Mucosa of descending colon (tissue), 3 donors: ENCODE measurements at regions not wholly inside any gene's neighbourhood (a gene's known extent, or its start where the extent isn't known, plus 50 kb on each side); places are given as distances from the start of the nearest gene placed in this dataset.
"Not testable (repeated sequence)": the region's sequence is repeated elsewhere in the genome, so short reads cannot be mapped to it uniquely, and the experiment has no call there.

Source experiments
- ATAC-seq: fragments of 200-7000 bp; cut with Tn5 transposase; one replicate; pipeline ENCODE4 v1.9.1; 2020; ENCODE audit warnings: mild to moderate bottlenecking, moderate library complexity
- DNase-seq, 3 donors: peaks; one replicate each; pipeline ENCODE4 v3.0.0-alpha.2; 2020
- H3K36me3 ChIP-seq: fragments of 200-600 bp; one replicate; pipeline ENCODE4 v1.8.0; 2021; ENCODE audit warnings: low read depth, mild to moderate bottlenecking
- H3K4me1 ChIP-seq: fragments of 200-600 bp; one replicate; pipeline ENCODE4 v1.8.0; 2021; ENCODE audit warnings: low read depth, mild to moderate bottlenecking
- H3K4me3 ChIP-seq: fragments of 200-600 bp; one replicate; pipeline ENCODE4 v1.8.0; 2021; ENCODE audit warnings: mild to moderate bottlenecking
- H3K9me3 ChIP-seq: fragments of 200-600 bp; one replicate; pipeline ENCODE4 v1.8.0; 2021; ENCODE audit warnings: mild to moderate bottlenecking
- intact Hi-C, 2 donors: fragments of 100-400 bp; cut with DNase I in 1 of 2; cut with micrococcal nuclease in 1 of 2; formaldehyde crosslinking; loops; one replicate each; pipeline versions ENCODE4 v1.11.0 to v1.11.1; 2022; cut with DNase I, micrococcal nuclease
- TF ChIP-seq, protein P1 (sequence below): fragments of 200-600 bp; IDR thresholded peaks from one replicate; pipeline ENCODE4 v1.8.0; 2022; ENCODE audit warnings: antibody characterized with exemption, mild to moderate bottlenecking
- donor health status: DM: no; HTN: no; CAD: no; lungs with moderate emphysema.
- donor health status: DM: no; HTN: no; CAD: no.
- donor health status: DM: no; HTN: yes; CAD: no.

DNA sequence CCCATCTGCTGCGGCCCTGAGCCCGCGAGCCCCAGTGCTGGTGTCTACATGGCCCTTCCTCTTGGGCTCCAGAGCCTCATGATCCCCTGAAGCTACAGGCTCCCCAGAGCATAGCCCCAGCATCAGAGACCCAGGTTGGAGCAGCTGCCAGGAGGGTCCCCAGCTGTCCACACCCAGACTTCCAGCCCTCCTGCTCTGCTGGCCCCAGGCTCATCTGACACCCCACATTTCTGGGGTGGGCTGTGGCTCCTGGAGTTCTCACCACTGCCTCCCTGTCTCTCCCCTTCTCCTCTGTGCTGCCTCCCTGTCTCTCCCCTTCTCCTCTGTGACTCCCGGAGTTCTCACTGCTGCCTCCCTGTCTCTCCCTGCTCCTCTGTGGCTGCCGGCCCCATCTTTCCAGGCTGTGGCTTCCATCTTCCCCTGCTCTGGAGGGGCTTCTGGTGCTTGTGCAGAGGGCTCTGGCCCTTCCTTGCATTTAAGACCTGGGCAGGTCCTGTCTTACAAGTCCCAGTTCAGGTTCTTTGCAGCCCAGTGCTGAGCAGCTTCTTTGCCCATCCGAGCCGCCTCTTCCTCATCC, 108.1 kb downstream of the ERMARD start:
- TF ChIP-seq, protein P1, sequence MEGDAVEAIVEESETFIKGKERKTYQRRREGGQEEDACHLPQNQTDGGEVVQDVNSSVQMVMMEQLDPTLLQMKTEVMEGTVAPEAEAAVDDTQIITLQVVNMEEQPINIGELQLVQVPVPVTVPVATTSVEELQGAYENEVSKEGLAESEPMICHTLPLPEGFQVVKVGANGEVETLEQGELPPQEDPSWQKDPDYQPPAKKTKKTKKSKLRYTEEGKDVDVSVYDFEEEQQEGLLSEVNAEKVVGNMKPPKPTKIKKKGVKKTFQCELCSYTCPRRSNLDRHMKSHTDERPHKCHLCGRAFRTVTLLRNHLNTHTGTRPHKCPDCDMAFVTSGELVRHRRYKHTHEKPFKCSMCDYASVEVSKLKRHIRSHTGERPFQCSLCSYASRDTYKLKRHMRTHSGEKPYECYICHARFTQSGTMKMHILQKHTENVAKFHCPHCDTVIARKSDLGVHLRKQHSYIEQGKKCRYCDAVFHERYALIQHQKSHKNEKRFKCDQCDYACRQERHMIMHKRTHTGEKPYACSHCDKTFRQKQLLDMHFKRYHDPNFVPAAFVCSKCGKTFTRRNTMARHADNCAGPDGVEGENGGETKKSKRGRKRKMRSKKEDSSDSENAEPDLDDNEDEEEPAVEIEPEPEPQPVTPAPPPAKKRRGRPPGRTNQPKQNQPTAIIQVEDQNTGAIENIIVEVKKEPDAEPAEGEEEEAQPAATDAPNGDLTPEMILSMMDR, result no peak
- H3K4me3 ChIP-seq, result no peak overlapping the region
- DNase-seq (no peak), ATAC-seq (no peak)
- H3K36me3 ChIP-seq, result no peaks in the 10 kb centered on the region
- intact Hi-C loops, result no loop called here
- peaks cover 5% of the 10 kb centered on the region for H3K9me3 ChIP-seq
- no peaks in the 10 kb centered on the region for H3K4me1 ChIP-seq

DNA sequence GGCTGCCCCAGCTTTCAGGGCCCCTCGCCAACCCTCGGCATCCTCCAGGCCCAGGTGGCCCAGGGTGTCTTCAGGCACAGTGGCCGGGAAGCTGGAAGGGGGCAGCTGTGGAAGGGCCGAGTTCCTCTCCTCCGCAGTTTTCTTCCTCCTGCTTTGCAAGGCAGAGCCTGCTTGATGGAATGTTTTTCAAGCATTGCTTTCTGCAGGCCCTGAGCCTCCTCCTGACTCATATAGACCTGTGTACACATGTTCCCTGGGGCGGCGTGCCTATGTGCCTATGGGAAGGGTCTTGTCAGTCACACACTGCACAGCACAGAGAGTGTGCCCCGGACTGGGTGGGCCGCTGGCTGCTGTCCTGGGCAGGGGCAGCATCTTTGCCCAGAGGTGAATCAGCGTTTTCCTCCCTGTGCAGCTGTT, 107.5 kb downstream of the ERMARD start:
- H3K4me3 ChIP-seq, result no peak overlapping the region
- ATAC-seq, result no peak
- peaks cover 5% of the 10 kb centered on the region for H3K9me3 ChIP-seq
- H3K36me3 ChIP-seq, result no peaks in the 10 kb centered on the region
- TF ChIP-seq, protein P1, result no peak
- intact Hi-C loops, result no loop called here
- H3K4me1 ChIP-seq, result no peaks in the 10 kb centered on the region
- DNase-seq, result no peak

DNA sequence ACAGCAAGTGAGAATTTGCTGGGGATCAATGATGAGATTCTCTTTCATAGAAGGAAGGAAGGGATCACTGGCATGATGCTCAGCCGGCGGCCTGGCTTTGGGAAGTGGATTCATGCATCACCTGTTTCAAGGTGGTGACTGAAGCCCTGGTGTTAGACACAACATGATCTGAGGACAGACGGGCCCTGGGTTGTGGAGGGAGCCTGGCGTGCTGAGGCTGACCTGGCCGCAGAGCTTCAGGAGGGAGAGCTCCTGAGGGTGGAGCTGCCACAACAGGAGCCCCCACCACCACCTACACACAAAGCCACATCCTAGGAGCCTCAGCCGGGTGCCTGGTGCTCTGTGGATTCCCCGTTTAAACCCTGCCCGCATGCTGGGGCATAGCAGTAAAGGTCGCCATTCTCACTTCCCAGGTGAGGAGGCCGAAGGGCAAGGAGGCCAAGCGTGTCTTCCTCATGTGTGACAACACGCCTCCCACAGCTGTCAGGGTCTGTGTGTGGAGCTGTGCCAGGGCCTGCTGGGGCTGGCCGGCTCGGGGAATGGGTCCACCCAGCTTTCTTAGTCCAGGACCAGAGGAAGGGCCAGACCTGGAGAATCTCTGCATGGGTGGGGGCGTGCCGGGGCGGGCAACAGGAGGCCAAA, 107.0 kb downstream of the ERMARD start:
- DNase-seq (no peak), ATAC-seq (no peak)
- TF ChIP-seq, protein P1, result no peak
- intact Hi-C loops, result no loop called here
- no peak overlapping the region for H3K4me3 ChIP-seq
- H3K9me3 ChIP-seq, result peaks cover 5% of the 10 kb centered on the region
- no peaks in the 10 kb centered on the region for H3K36me3 ChIP-seq
- no peaks in the 10 kb centered on the region for H3K4me1 ChIP-seq

DNA sequence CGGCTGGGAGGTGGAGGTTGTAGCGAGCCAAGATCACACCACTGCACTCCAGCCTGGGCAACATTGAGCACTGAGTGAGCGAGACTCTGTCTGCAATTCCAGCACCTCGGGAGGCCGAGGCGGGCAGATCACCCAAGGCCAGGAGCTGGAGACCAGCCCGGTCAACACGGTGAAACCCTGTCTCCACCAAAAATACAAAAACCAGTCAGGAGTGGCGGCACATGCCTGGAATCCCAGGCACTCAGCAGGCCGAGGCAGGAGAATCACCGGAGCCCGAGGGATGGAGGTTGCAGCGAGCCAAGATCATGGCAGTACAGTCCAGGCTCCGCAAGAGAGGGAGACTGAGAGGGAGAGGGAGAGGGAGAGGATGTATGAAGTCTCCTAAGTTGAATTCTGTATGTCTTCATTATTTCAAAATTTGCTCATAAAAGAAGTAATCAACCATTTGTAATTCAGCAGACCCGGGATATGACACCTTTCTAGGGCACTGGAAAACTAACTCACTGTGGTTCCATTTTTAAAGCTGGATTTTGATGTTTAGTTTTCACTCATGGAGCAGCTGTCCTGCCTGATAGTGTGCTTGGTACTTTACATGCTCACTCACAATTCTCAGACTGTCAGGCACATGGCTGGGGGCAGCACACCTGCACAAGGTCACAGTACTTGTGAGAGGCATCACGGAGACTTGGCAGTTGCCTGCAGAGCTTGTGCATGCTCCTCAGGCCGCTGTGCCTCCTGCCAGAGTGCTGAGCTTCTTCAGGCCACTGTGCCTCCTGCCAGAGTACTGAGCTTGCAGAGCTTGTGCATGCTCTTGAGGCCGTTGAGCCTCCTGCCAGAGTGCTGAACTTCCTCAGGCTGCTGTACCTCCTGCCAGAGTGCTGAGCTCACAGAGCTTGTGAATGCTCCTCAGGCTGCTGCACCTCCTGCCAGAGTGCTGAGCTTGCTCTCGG, 106.2 kb downstream of the ERMARD start:
- Histone ChIP-seq H3K4me3 (no peak overlapping the region), H3K36me3 (no peaks in the 10 kb centered on the region), H3K4me1 (no peaks in the 10 kb centered on the region), H3K9me3 (peaks cover 5% of the 10 kb centered on the region)
- no peak for ATAC-seq
- intact Hi-C loops, result no loop called here
- TF ChIP-seq, protein P1, result no peak
- no peak for DNase-seq

DNA sequence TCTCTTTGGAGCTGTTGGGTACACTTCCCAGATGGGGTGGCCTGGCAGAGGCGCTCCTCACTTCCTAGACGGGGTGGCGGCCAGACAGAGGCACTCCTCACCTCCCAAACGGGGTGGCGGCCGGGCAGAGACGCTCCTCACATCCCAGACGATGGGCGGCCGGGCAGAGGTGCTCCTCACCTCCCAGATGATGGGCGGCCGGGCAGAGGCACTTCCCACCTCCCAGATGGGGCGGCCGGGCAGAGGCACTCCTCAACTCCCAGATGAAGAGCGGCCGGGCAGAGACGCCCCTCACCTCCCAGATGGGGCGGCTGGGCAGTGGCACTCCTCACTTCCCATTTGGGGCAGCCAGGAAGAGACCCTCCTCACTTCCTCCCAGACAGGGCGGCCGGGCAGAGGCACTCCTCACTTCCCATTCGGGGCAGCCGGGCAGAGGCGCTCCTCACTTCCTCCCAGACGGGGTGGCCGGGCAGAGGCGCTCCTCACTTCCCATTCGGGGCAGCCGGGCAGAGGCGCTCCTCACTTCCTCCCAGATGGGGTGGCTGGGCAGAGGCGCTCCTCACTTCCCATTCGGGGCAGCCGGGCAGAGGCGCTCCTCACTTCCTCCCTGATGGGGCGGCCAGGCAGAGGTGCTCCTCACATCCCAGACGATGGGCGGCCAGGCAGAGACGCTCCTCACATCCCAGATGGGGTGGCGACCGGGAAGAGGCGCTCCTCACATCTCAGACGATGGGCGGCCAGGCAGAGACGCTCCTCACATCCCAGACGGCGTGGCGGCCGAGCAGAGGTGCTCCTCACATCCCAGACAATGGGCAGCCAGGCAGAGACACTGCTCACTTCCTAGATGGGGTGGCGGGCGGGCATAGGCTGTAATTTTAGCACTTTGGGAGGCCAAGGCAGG, 105.3 kb downstream of the ERMARD start:
- intact Hi-C loops, H3K9me3 ChIP-seq, DNase-seq, H3K4me1 ChIP-seq, H3K4me3 ChIP-seq, ATAC-seq, H3K36me3 ChIP-seq: not testable (repeated sequence)
